Transverse colon (tissue), 3 donors: ENCODE measurements at regions not wholly inside any gene's neighbourhood (a gene's known extent, or its start where the extent isn't known, plus 50 kb on each side); places are given as distances from the start of the nearest gene placed in this dataset.

Experiments
- CTCF ChIP-seq, 5 experiments: fragments of 200-600 bp in 3 of 5; fragments of 450-650 bp in 2 of 5; sonication (generic) in 3 of 5; IDR thresholded peaks; 1 replicate in 2 of 5; 2 replicates in 3 of 5; pipeline ENCODE4 v1.5.1; 2016 to 2017; ENCODE audit warnings: antibody characterized with exemption in 5 of 5, inconsistent platforms in 3 of 5, mild to moderate bottlenecking in 2 of 5, moderate library complexity in 1 of 5
- EP300 ChIP-seq: sonication (generic); formaldehyde crosslinking; IDR thresholded peaks from one replicate; pipeline ENCODE4 v1.6.1; 2017; ENCODE audit warnings: antibody characterized with exemption, low read depth
- POLR2A ChIP-seq: fragments of 450-650 bp; IDR thresholded peaks from one replicate; pipeline ENCODE4 v1.6.1; 2016; ENCODE audit warnings: antibody characterized with exemption, mild to moderate bottlenecking, moderate library complexity

GRCh38 chr11:33978376-33978775, 73.2 kb upstream of the CAPRIN1 start:
- no peak for TF ChIP-seq CTCF (IDR thresholded peaks at IDR 0.05)
- no peak for TF ChIP-seq EP300
- TF ChIP-seq POLR2A: no peak
